Mucosa of descending colon (tissue), 3 donors: ENCODE measurements at regions not wholly inside any gene's neighbourhood (a gene's known extent, or its start where the extent isn't known, plus 50 kb on each side); places are given as distances from the start of the nearest gene placed in this dataset.
"Not testable (repeated sequence)": the region's sequence is repeated elsewhere in the genome, so short reads cannot be mapped to it uniquely, and the experiment has no call there.

ENCODE experiments used
- ATAC-seq: fragments of 200-7000 bp; cut with Tn5 transposase; one replicate; pipeline ENCODE4 v1.9.1; 2020; ENCODE audit warnings: mild to moderate bottlenecking, moderate library complexity
- DNase-seq, 3 donors: peaks; one replicate each; pipeline ENCODE4 v3.0.0-alpha.2; 2020
- H3K36me3 ChIP-seq: fragments of 200-600 bp; one replicate; pipeline ENCODE4 v1.8.0; 2021; ENCODE audit warnings: low read depth, mild to moderate bottlenecking
- H3K4me1 ChIP-seq: fragments of 200-600 bp; one replicate; pipeline ENCODE4 v1.8.0; 2021; ENCODE audit warnings: low read depth, mild to moderate bottlenecking
- H3K4me3 ChIP-seq: fragments of 200-600 bp; one replicate; pipeline ENCODE4 v1.8.0; 2021; ENCODE audit warnings: mild to moderate bottlenecking
- H3K9me3 ChIP-seq: fragments of 200-600 bp; one replicate; pipeline ENCODE4 v1.8.0; 2021; ENCODE audit warnings: mild to moderate bottlenecking
- intact Hi-C, 2 donors: fragments of 100-400 bp; cut with DNase I in 1 of 2; cut with micrococcal nuclease in 1 of 2; formaldehyde crosslinking; loops; one replicate each; pipeline versions ENCODE4 v1.11.0 to v1.11.1; 2022; cut with DNase I, micrococcal nuclease
- TF ChIP-seq, protein P1 (sequence below): fragments of 200-600 bp; IDR thresholded peaks from one replicate; pipeline ENCODE4 v1.8.0; 2022; ENCODE audit warnings: antibody characterized with exemption, mild to moderate bottlenecking
- donor health status: DM: no; HTN: no; CAD: no; lungs with moderate emphysema.
- donor health status: DM: no; HTN: no; CAD: no.
- donor health status: DM: no; HTN: yes; CAD: no.

DNA sequence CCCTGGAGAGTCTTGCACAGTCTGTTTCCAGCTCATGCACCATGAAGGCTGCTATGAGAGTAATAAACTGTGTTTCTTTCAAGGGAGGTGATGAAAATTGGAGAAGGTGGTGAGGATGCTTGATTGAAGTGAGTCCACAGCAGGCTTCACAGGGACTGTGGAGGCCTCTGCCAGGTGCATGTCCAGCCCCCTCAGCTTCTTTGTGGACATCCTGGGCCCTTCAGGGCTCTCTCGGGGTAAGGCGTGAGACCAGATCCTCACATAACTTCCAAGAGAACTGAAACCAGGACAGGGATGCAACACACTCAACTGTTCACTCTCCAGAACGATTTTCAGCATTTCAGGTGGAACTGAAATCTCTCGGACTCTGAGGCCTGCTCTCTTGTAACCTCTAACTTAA is 772.9 kb upstream of the TPTE start:
- intact Hi-C loops, H3K4me3 ChIP-seq, ATAC-seq, H3K36me3 ChIP-seq, DNase-seq, H3K4me1 ChIP-seq: not testable (repeated sequence)
- H3K9me3 ChIP-seq, result peaks cover 86% of the 10 kb centered on the region

DNA sequence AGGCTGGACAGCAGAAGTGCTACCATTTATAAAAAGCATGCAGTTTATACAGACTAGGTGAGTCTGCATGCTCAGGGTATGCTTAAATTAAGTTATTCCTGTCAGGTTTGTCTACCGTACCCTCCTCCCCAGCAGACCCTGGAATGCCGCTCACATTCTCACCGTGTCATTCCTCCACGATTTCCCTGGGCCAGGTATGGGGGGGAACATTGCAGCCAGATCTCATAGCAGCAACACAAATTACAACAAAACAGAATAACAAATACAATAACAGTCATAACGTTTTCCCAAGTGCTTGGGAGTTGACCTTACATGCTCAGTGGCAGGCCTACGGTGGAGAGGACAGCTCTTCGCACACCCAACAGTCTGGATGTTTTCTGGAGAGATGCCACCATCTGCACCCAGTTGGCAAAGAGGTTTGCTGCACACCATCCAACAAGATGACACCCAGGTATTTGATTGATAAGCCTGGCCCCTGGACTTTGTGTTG is 771.6 kb upstream of the TPTE start:
- H3K36me3 ChIP-seq, H3K4me3 ChIP-seq, intact Hi-C loops, DNase-seq, H3K4me1 ChIP-seq, ATAC-seq: not testable (repeated sequence)
- peaks cover 87% of the 10 kb centered on the region for H3K9me3 ChIP-seq

DNA sequence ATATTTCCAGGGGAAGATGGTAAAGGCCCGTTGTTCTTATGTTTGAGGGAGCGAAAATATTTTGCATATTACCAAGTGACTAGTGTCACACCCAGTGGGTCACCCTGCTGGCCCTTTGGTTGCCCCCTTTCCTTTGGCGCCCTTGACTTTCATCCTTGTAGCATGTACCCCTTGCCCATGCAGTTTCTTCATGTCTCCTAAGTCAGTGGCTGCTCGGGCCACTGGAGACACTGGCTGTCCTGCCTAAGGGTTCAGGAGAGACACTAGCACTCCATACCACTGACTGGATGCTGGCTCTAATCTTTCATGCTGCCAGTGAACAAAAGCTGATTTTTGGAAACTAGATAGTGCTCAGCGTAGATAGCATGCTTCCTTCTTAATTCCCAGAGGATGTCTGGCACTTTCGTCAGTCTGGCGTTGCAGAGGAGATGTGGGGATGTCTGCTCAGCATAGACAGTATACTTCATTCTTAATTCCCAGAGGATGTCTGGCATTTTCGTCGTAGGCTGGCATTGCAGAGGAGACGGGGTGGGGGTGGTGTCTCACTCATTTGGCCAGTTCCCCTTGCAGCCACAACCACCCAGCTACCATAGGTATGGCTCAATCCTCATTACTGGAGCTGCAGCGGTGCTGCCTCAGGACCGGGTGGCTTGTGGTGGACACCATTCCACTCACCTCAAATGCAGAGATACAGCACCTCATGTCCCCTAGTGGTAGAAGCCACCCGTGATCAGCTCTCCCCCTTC is 770.9 kb upstream of the TPTE start:
- intact Hi-C loops, result no loop called here
- DNase-seq (no peak), ATAC-seq (peak; percentile 6)
- no peaks in the 10 kb centered on the region for H3K4me1 ChIP-seq
- peaks cover 89% of the 10 kb centered on the region for H3K9me3 ChIP-seq
- no peak overlapping the region for H3K4me3 ChIP-seq
- no peaks in the 10 kb centered on the region for H3K36me3 ChIP-seq
- TF ChIP-seq, protein P1, sequence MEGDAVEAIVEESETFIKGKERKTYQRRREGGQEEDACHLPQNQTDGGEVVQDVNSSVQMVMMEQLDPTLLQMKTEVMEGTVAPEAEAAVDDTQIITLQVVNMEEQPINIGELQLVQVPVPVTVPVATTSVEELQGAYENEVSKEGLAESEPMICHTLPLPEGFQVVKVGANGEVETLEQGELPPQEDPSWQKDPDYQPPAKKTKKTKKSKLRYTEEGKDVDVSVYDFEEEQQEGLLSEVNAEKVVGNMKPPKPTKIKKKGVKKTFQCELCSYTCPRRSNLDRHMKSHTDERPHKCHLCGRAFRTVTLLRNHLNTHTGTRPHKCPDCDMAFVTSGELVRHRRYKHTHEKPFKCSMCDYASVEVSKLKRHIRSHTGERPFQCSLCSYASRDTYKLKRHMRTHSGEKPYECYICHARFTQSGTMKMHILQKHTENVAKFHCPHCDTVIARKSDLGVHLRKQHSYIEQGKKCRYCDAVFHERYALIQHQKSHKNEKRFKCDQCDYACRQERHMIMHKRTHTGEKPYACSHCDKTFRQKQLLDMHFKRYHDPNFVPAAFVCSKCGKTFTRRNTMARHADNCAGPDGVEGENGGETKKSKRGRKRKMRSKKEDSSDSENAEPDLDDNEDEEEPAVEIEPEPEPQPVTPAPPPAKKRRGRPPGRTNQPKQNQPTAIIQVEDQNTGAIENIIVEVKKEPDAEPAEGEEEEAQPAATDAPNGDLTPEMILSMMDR, result no peak

DNA sequence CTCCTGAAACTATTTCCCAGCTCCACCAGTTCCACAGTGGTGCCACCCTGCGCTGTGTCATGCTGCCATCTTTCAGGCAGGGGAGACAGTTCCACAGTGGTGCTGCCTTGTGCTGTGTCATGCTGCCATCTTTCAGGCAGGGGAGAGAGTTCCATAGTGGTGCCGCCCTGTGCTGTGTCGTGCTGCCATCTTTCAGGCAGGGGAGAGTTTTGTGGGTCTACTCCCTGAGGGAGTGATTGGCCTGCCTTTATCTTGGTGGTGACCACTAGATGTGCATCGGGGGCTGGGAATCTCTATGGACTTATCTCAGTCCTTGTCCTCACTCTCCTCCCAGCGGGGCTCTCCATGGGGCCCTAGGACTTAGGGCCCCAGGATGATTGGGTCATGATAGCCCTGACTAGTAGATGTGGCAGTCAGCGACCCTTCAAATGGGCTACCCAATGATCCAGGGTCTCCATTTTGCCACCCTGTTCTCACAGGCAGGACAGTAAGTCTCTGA is 770.2 kb upstream of the TPTE start:
- H3K36me3 ChIP-seq, intact Hi-C loops, H3K4me1 ChIP-seq, H3K4me3 ChIP-seq, DNase-seq: not testable (repeated sequence)
- H3K9me3 ChIP-seq, result peaks cover 89% of the 10 kb centered on the region
- peak; percentile 10 for ATAC-seq

DNA sequence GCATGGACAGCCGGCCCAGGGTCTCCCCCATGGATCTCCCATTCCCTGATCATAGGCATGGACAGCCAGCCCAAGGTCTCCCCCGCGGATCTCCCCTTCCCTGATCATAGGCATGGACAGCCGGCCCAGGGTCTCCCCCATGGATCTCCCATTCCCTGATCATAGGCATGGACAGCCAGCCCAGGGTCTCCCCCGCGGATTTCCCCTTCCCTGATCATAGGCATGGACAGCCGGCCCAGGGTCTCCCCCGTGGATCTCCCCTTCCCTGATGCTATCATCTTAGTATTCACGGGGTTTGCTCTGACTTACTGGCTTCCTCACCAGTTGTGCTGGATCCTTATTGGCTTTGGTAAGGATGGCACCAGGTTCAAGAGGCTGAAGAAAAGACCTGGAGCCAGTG is 769.4 kb upstream of the TPTE start:
- H3K4me1 ChIP-seq, intact Hi-C loops, H3K4me3 ChIP-seq, H3K36me3 ChIP-seq, DNase-seq, ATAC-seq: not testable (repeated sequence)
- peaks cover 86% of the 10 kb centered on the region for H3K9me3 ChIP-seq

DNA sequence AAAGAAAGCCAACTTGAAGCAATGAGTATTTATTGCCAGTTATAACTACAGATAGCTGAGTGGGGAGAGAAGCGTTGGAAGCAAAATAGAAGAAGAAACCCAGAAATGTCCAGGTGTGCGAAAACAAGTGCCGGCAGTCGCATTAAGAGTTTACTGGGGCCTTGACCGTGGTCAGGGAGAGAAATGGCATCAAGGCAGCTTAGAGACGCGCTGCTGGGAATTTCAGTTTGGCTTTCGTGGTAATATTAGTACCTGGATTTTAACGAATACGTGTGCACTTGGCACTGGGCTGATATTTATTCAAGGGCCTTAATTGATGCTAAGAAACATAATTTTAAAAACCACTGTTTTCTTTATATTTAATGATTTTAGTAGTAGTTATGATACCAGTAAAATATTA is 767.9 kb upstream of the TPTE start:
- ATAC-seq, H3K4me1 ChIP-seq, DNase-seq, H3K36me3 ChIP-seq, H3K4me3 ChIP-seq, intact Hi-C loops: not testable (repeated sequence)
- peaks cover 88% of the 10 kb centered on the region for H3K9me3 ChIP-seq

DNA sequence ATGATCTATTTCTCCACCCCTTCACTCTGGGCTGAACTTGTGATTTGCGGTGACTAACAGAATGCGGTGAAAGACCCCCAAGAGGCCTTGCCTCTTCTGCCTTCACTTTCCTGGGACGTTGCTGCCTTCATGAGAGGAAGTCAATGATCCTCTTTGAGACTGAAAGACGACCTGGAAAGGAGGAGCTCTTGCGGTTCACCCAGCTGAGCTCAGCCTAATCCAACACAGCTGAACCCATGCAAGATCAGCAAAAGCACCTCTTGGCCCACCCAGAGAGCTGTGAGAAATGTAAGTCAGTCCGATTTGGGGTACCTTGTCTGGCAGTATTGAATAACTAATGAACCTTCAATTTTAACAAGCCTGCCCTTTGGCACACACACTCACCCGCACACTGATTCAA is 767.4 kb upstream of the TPTE start:
- H3K4me1 ChIP-seq, result no peaks in the 10 kb centered on the region
- no peak for ATAC-seq
- TF ChIP-seq, protein P1, result no peak
- peaks cover 89% of the 10 kb centered on the region for H3K9me3 ChIP-seq
- no peaks in the 10 kb centered on the region for H3K36me3 ChIP-seq
- no peak for DNase-seq
- no peak overlapping the region for H3K4me3 ChIP-seq
- intact Hi-C loops, result no loop called here

DNA sequence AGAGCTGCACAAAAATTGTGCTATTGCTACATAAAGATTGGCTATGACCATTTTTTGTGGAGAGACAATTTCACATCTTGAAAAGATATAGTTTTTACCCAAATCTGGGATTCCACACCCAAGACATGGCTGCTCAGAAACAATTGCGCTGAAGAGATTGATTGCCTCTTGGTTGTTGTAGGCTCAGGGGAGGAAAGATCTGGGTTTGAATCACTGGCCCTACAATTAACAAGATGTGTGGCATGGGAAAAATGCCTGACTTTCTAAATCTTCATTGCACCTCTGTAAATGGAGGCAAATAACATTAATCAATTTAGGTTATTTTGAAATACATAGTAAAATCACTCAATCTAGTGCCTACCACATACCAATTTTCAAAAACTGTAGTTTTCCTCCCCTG is 766.9 kb upstream of the TPTE start:
- H3K9me3 ChIP-seq, result peaks cover 89% of the 10 kb centered on the region
- DNase-seq, ATAC-seq, H3K4me3 ChIP-seq, H3K4me1 ChIP-seq, intact Hi-C loops, H3K36me3 ChIP-seq: not testable (repeated sequence)

DNA sequence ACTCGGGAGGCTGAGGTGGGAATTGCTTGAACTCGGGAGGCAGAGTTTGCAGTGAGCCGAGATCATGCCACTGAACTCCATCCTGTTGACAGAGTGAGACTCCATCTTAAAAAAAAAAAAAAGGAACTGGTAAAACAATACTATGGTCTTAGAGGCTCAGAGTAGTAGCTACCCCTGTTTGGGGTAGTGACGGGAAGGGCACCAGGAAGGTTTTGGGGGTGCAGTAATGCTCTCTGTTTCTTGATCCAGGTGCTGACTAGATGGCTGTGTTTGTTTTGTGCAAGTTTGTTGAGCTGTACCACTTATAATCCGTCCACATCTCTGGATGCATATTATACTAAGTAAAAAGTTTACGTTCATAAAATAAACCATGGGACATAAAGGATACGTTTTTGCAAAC is 765.8 kb upstream of the TPTE start:
- TF ChIP-seq, protein P1, result no peak
- no peak for ATAC-seq
- Histone ChIP-seq H3K9me3 (peaks cover 89% of the 10 kb centered on the region), H3K36me3 (no peaks in the 10 kb centered on the region), H3K4me1 (no peaks in the 10 kb centered on the region), H3K4me3 (no peak overlapping the region)
- no peak for DNase-seq
- intact Hi-C loops, result no loop called here
